Inferior parietal cortex (tissue), 1 donor: ENCODE measurements at regions not wholly inside any gene's neighbourhood (a gene's known extent, or its start where the extent isn't known, plus 50 kb on each side); places are given as distances from the start of the nearest gene placed in this dataset.

Experiments used
- DNase-seq: peaks from one replicate; pipeline ENCODE4 v3.0.0-alpha.2; 2016; ENCODE audit errors: extremely low spot score

- no peak for DNase-seq
Measured at GRCh38 chr2:125490308-125490707, 1165.7 kb upstream of the GYPC start.

GRCh38 chr2:125491663-125492062 is 1164.3 kb upstream of the GYPC start:
- no peak for DNase-seq

- no peak for DNase-seq
Measured at GRCh38 chr2:125512313-125512712, 1143.6 kb upstream of the GYPC start.

- DNase-seq = no peak
Measured at GRCh38 chr2:125516496-125517109, 1139.4 kb upstream of the GYPC start.

- no peak for DNase-seq
Measured at GRCh38 chr2:125526093-125526492, 1129.9 kb upstream of the GYPC start.

- no peak for DNase-seq
Measured at GRCh38 chr2:125535089-125535488, 1120.9 kb upstream of the GYPC start.

- no peak for DNase-seq
Measured at GRCh38 chr2:125543968-125544514, 1111.9 kb upstream of the GYPC start.

- DNase-seq = no peak
Measured at GRCh38 chr2:125553768-125554167, 1102.2 kb upstream of the GYPC start.

- DNase-seq = no peak
Measured at GRCh38 chr2:125554956-125555355, 1101.0 kb upstream of the GYPC start.

GRCh38 chr2:125559186-125559585 is 1096.8 kb upstream of the GYPC start:
- DNase-seq = no peak

GRCh38 chr2:125560855-125561254 is 1095.1 kb upstream of the GYPC start:
- no peak for DNase-seq

GRCh38 chr2:125561302-125561701 is 1094.7 kb upstream of the GYPC start:
- DNase-seq = no peak

GRCh38 chr2:125562924-125563323 is 1093.0 kb upstream of the GYPC start:
- DNase-seq = no peak

GRCh38 chr2:125564471-125564870 is 1091.5 kb upstream of the GYPC start:
- DNase-seq = no peak

GRCh38 chr2:125566422-125566821 is 1089.5 kb upstream of the GYPC start:
- no peak for DNase-seq

- no peak for DNase-seq
Measured at GRCh38 chr2:125567100-125567499, 1088.9 kb upstream of the GYPC start.

- no peak for DNase-seq
Measured at GRCh38 chr2:125572660-125573059, 1083.3 kb upstream of the GYPC start.

GRCh38 chr2:125573432-125573831 is 1082.5 kb upstream of the GYPC start:
- DNase-seq = no peak

GRCh38 chr2:125576558-125576957 is 1079.4 kb upstream of the GYPC start:
- no peak for DNase-seq

- DNase-seq = no peak
Measured at GRCh38 chr2:125581557-125581956, 1074.4 kb upstream of the GYPC start.

GRCh38 chr2:125582516-125582915 is 1073.4 kb upstream of the GYPC start:
- DNase-seq = no peak

- no peak for DNase-seq
Measured at GRCh38 chr2:125584732-125585131, 1071.2 kb upstream of the GYPC start.

- DNase-seq = no peak
Measured at GRCh38 chr2:125588780-125589179, 1067.2 kb upstream of the GYPC start.

- no peak for DNase-seq
Measured at GRCh38 chr2:125591954-125592353, 1064.0 kb upstream of the GYPC start.
